ENCODE measurements at regions not wholly inside any gene's neighbourhood (a gene's known extent, or its start where the extent isn't known, plus 50 kb on each side); places are given as distances from the start of the nearest gene placed in this dataset.

DNA sequence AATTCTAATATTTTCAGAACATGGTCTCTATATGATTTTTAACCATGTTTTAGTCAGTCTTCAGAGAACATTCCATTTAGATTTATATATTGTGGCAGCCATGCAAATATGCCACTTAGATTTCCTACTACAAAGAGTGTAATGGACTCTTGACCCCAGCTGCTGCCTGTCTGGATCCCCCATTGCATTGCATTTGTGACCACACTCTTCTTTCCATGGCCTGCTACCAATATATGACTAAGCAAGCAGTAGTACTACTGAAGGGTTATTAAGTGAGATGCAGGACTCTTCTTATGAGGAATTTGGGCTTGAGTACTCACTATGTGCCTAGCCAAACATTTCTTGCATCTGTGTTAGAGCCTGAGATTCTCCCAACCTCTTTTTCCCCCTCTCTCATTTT, 306.8 kb downstream of the PDHA2 start:
- Histone ChIP-seq H3K4me3 (ENCODE audit: control extremely low read depth in 1 of 5, extremely low read depth in 1 of 5, insufficient read depth in 1 of 5, low read depth in 2 of 5, low read length in 4 of 5) (no peak overlapping the region), H3K9me3 (ENCODE audit: control extremely low read depth in 1 of 3, control insufficient read depth in 2 of 3, insufficient read depth in 1 of 3, low read length in 2 of 3) (no peaks in the 10 kb centered on the region), H3K9ac (ENCODE audit: low read length) (no peak overlapping the region), H3K27ac (ENCODE audit: low read length in 2 of 2) (no peak overlapping the region), H3K36me3 (replicated peaks in 1 of 2; ENCODE audit: control extremely low read depth in 1 of 2, control insufficient read depth in 1 of 2, extremely low read depth in 1 of 2, insufficient read depth in 2 of 2, low read length in 1 of 2) (no peaks in the 10 kb centered on the region), H3K4me1 (ENCODE audit: control insufficient read depth in 2 of 2, insufficient read depth in 2 of 2, low read length in 2 of 2) (no peaks in the 10 kb centered on the region), H4K20me1 (ENCODE audit: control insufficient read depth, insufficient read depth, low read length, poor library complexity, severe bottlenecking) (no peaks in the 10 kb centered on the region), H3K4me2 (replicated peaks; ENCODE audit: low read depth, low read length, poor library complexity, severe bottlenecking) (no peak overlapping the region), H2AFZ (ENCODE audit: insufficient read depth, low read depth, low read length, poor library complexity, severe bottlenecking) (no peak overlapping the region), H3K79me2 (ENCODE audit: control insufficient read depth, insufficient read depth, low read length) (no peaks in the 10 kb centered on the region), H3K27me3 (replicated peaks in 1 of 4; ENCODE audit: control extremely low read depth in 1 of 4, control insufficient read depth in 3 of 4, insufficient read depth in 4 of 4, low read length in 3 of 4) (no peaks in the 10 kb centered on the region)
- H3K4me1 Mint-ChIP-seq: no peaks in the 10 kb centered on the region
- no peaks in the 10 kb centered on the region for H3K27me3 Mint-ChIP-seq
- POLR2A ChIA-PET: no interaction called here
- intact Hi-C loops (cut with micrococcal nuclease): no loop called here
- TF ChIP-seq, protein P1, sequence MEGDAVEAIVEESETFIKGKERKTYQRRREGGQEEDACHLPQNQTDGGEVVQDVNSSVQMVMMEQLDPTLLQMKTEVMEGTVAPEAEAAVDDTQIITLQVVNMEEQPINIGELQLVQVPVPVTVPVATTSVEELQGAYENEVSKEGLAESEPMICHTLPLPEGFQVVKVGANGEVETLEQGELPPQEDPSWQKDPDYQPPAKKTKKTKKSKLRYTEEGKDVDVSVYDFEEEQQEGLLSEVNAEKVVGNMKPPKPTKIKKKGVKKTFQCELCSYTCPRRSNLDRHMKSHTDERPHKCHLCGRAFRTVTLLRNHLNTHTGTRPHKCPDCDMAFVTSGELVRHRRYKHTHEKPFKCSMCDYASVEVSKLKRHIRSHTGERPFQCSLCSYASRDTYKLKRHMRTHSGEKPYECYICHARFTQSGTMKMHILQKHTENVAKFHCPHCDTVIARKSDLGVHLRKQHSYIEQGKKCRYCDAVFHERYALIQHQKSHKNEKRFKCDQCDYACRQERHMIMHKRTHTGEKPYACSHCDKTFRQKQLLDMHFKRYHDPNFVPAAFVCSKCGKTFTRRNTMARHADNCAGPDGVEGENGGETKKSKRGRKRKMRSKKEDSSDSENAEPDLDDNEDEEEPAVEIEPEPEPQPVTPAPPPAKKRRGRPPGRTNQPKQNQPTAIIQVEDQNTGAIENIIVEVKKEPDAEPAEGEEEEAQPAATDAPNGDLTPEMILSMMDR (IDR thresholded peaks at IDR 0.05): no peak
- no peak for TF ChIP-seq EZH2 (IDR thresholded peaks at IDR 0.05; ENCODE audit: borderline replicate concordance, insufficient read depth, low read depth, low read length, poor library complexity, severe bottlenecking)
- CTCF ChIA-PET: no interaction called here
- H3K4me3 Mint-ChIP-seq: no peak overlapping the region
- H3K27ac Mint-ChIP-seq: no peak overlapping the region
- ATAC-seq (ENCODE audit: low read depth): no peak
- no peak for DNase-seq
- no peaks in the 10 kb centered on the region for H3K9me3 Mint-ChIP-seq (ENCODE audit: insufficient read depth)

DNA sequence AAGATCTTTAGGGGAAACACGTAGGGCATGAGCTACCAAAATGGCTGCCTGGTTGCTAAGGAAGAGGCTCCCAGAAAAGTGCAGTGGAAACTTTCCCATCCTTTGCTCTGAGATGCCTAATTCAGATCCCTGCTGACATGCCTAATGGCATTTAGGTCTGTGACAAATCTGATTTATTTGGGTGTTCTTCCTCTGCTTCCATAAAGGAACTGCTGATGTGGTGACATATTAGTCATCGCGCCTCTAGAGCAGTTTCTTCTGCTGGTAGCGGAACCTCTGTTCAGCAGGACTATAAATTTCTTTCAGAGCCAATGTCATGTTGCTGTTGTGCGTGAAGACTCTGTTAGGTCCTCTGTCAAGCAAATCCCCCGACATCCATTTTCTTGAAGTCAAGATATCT, 310.0 kb downstream of the PDHA2 start:
- WGBS (ENCODE audit: insufficient coverage): 71% methylated on average over 4 of the region's 6 CpGs
- intact Hi-C loops (cut with micrococcal nuclease): no loop called here
- no peak for TF ChIP-seq EZH2 (IDR thresholded peaks at IDR 0.05; ENCODE audit: borderline replicate concordance, insufficient read depth, low read depth, low read length, poor library complexity, severe bottlenecking)
- TF ChIP-seq, protein P1 (IDR thresholded peaks at IDR 0.05): no peak

More for the DNA sequence above, 310.0 kb downstream of the PDHA2 start:
- DNase-seq (no peak), ATAC-seq (ENCODE audit: low read depth) (no peak)
- H3K9me3 Mint-ChIP-seq (ENCODE audit: insufficient read depth): no peaks in the 10 kb centered on the region
- Histone ChIP-seq H3K4me3 (ENCODE audit: control extremely low read depth in 1 of 5, extremely low read depth in 1 of 5, insufficient read depth in 1 of 5, low read depth in 2 of 5, low read length in 4 of 5) (no peak overlapping the region), H3K9ac (ENCODE audit: low read length) (no peak overlapping the region), H2AFZ (ENCODE audit: insufficient read depth, low read depth, low read length, poor library complexity, severe bottlenecking) (no peak overlapping the region), H4K20me1 (ENCODE audit: control insufficient read depth, insufficient read depth, low read length, poor library complexity, severe bottlenecking) (no peaks in the 10 kb centered on the region), H3K9me3 (ENCODE audit: control extremely low read depth in 1 of 3, control insufficient read depth in 2 of 3, insufficient read depth in 1 of 3, low read length in 2 of 3) (no peaks in the 10 kb centered on the region), H3K27ac (ENCODE audit: low read length in 2 of 2) (no peak overlapping the region), H3K79me2 (ENCODE audit: control insufficient read depth, insufficient read depth, low read length) (no peaks in the 10 kb centered on the region), H3K4me1 (ENCODE audit: control insufficient read depth in 2 of 2, insufficient read depth in 2 of 2, low read length in 2 of 2) (no peaks in the 10 kb centered on the region), H3K27me3 (replicated peaks in 1 of 4; ENCODE audit: control extremely low read depth in 1 of 4, control insufficient read depth in 3 of 4, insufficient read depth in 4 of 4, low read length in 3 of 4) (no peaks in the 10 kb centered on the region), H3K36me3 (replicated peaks in 1 of 2; ENCODE audit: control extremely low read depth in 1 of 2, control insufficient read depth in 1 of 2, extremely low read depth in 1 of 2, insufficient read depth in 2 of 2, low read length in 1 of 2) (no peaks in the 10 kb centered on the region), H3K4me2 (replicated peaks; ENCODE audit: low read depth, low read length, poor library complexity, severe bottlenecking) (no peak overlapping the region)
- CTCF ChIA-PET: no interaction called here
- POLR2A ChIA-PET: no interaction called here
- no peaks in the 10 kb centered on the region for H3K27me3 Mint-ChIP-seq
- no peaks in the 10 kb centered on the region for H3K4me1 Mint-ChIP-seq
- H3K4me3 Mint-ChIP-seq: no peak overlapping the region
- no peak overlapping the region for H3K27ac Mint-ChIP-seq
